ENCODE measurements at regions not wholly inside any gene's neighbourhood (a gene's known extent, or its start where the extent isn't known, plus 50 kb on each side); places are given as distances from the start of the nearest gene placed in this dataset.
"Not testable (repeated sequence)": the region's sequence is repeated elsewhere in the genome, so short reads cannot be mapped to it uniquely, and the experiment has no call there.

- Histone ChIP-seq H3K4me1 (ENCODE audit: control insufficient read depth, insufficient read depth, low read length) (no peaks in the 10 kb centered on the region), H3K27ac (ENCODE audit: low read depth, low read length) (no peak overlapping the region), H3K4me3 (ENCODE audit: low read depth, low read length) (no peak overlapping the region), H3K27me3 (ENCODE audit: control insufficient read depth, insufficient read depth, low read length) (no peaks in the 10 kb centered on the region), H3K36me3 (ENCODE audit: control insufficient read depth, insufficient read depth, low read length) (no peaks in the 10 kb centered on the region), H3K9me3 (ENCODE audit: control insufficient read depth, insufficient read depth, low read length) (no peaks in the 10 kb centered on the region)
- 25% methylated on average over 1 of the region's 3 CpGs for WGBS (ENCODE audit: insufficient coverage)
- DNase-seq (ENCODE audit: low read depth in 4 of 6, low spot score in 6 of 6): peak in 1 of 6 donors; percentile 78
These were observed 184.2 kb upstream of the GPRIN3 start for GRCh38 chr4:89491761-89492160.

GRCh38 chr4:89489921-89490431 lies 182.4 kb upstream of the GPRIN3 start:
- H3K9me3 ChIP-seq (ENCODE audit: control insufficient read depth, insufficient read depth, low read length); H3K27ac ChIP-seq (ENCODE audit: low read depth, low read length); H3K27me3 ChIP-seq (ENCODE audit: control insufficient read depth, insufficient read depth, low read length); DNase-seq (ENCODE audit: low read depth in 4 of 6, low spot score in 6 of 6); H3K36me3 ChIP-seq (ENCODE audit: control insufficient read depth, insufficient read depth, low read length); H3K4me1 ChIP-seq (ENCODE audit: control insufficient read depth, insufficient read depth, low read length); H3K4me3 ChIP-seq (ENCODE audit: low read depth, low read length): not testable (repeated sequence)
- 94% methylated on average over 35 of the region's 35 CpGs for WGBS (ENCODE audit: insufficient coverage)

GRCh38 chr4:89489338-89489771 lies 181.8 kb upstream of the GPRIN3 start:
- Histone ChIP-seq H3K27me3 (ENCODE audit: control insufficient read depth, insufficient read depth, low read length) (no peaks in the 10 kb centered on the region), H3K36me3 (ENCODE audit: control insufficient read depth, insufficient read depth, low read length) (no peaks in the 10 kb centered on the region), H3K9me3 (ENCODE audit: control insufficient read depth, insufficient read depth, low read length) (no peaks in the 10 kb centered on the region), H3K4me1 (ENCODE audit: control insufficient read depth, insufficient read depth, low read length) (no peaks in the 10 kb centered on the region), H3K27ac (ENCODE audit: low read depth, low read length) (no peak overlapping the region), H3K4me3 (ENCODE audit: low read depth, low read length) (no peak overlapping the region)
- WGBS (ENCODE audit: insufficient coverage): 53% methylated on average over 5 of the region's 13 CpGs
- DNase-seq (ENCODE audit: low read depth in 4 of 6, low spot score in 6 of 6): no peak

GRCh38 chr4:89488736-89489135 lies 181.1 kb upstream of the GPRIN3 start:
- DNase-seq (ENCODE audit: low read depth in 4 of 6, low spot score in 6 of 6): peak in 1 of 6 donors; percentile 50
- H3K4me3 ChIP-seq (ENCODE audit: low read depth, low read length): no peak overlapping the region
- no peaks in the 10 kb centered on the region for H3K4me1 ChIP-seq (ENCODE audit: control insufficient read depth, insufficient read depth, low read length)
- H3K27ac ChIP-seq (ENCODE audit: low read depth, low read length): no peak overlapping the region
- WGBS (ENCODE audit: insufficient coverage): no CpG with 5 or more reads among the region's 3 CpGs
- H3K36me3 ChIP-seq (ENCODE audit: control insufficient read depth, insufficient read depth, low read length): no peaks in the 10 kb centered on the region
- H3K27me3 ChIP-seq (ENCODE audit: control insufficient read depth, insufficient read depth, low read length): no peaks in the 10 kb centered on the region
- no peaks in the 10 kb centered on the region for H3K9me3 ChIP-seq (ENCODE audit: control insufficient read depth, insufficient read depth, low read length)

- Histone ChIP-seq H3K4me1 (ENCODE audit: control insufficient read depth, insufficient read depth, low read length) (no peaks in the 10 kb centered on the region), H3K4me3 (ENCODE audit: low read depth, low read length) (no peak overlapping the region), H3K27me3 (ENCODE audit: control insufficient read depth, insufficient read depth, low read length) (no peaks in the 10 kb centered on the region), H3K27ac (ENCODE audit: low read depth, low read length) (no peak overlapping the region), H3K9me3 (ENCODE audit: control insufficient read depth, insufficient read depth, low read length) (no peaks in the 10 kb centered on the region), H3K36me3 (ENCODE audit: control insufficient read depth, insufficient read depth, low read length) (no peaks in the 10 kb centered on the region)
- no peak for DNase-seq (ENCODE audit: low read depth in 4 of 6, low spot score in 6 of 6)
These were observed 179.1 kb upstream of the GPRIN3 start for GRCh38 chr4:89486673-89487072.

GRCh38 chr4:89486042-89486441 lies 178.4 kb upstream of the GPRIN3 start:
- no peaks in the 10 kb centered on the region for H3K27me3 ChIP-seq (ENCODE audit: control insufficient read depth, insufficient read depth, low read length)
- H3K27ac ChIP-seq (ENCODE audit: low read depth, low read length): no peak overlapping the region
- H3K9me3 ChIP-seq (ENCODE audit: control insufficient read depth, insufficient read depth, low read length): no peaks in the 10 kb centered on the region
- H3K36me3 ChIP-seq (ENCODE audit: control insufficient read depth, insufficient read depth, low read length): no peaks in the 10 kb centered on the region
- H3K4me3 ChIP-seq (ENCODE audit: low read depth, low read length): no peak overlapping the region
- H3K4me1 ChIP-seq (ENCODE audit: control insufficient read depth, insufficient read depth, low read length): no peaks in the 10 kb centered on the region
- DNase-seq (ENCODE audit: low read depth in 4 of 6, low spot score in 6 of 6): peak in 5 of 6 donors; percentile 2 to 88 (median 31)
- WGBS (ENCODE audit: insufficient coverage): no CpG with 5 or more reads among the region's 3 CpGs

GRCh38 chr4:89483833-89484232 lies 176.2 kb upstream of the GPRIN3 start:
- 84% methylated on average over 2 of the region's 2 CpGs for WGBS (ENCODE audit: insufficient coverage)

GRCh38 chr4:89482926-89483595 lies 175.5 kb upstream of the GPRIN3 start:
- 100% methylated on average over 4 of the region's 8 CpGs for WGBS (ENCODE audit: insufficient coverage)
- Histone ChIP-seq H3K27ac (ENCODE audit: low read depth, low read length) (no peak overlapping the region), H3K4me3 (ENCODE audit: low read depth, low read length) (no peak overlapping the region), H3K27me3 (ENCODE audit: control insufficient read depth, insufficient read depth, low read length) (no peaks in the 10 kb centered on the region), H3K36me3 (ENCODE audit: control insufficient read depth, insufficient read depth, low read length) (no peaks in the 10 kb centered on the region), H3K4me1 (ENCODE audit: control insufficient read depth, insufficient read depth, low read length) (no peaks in the 10 kb centered on the region), H3K9me3 (ENCODE audit: control insufficient read depth, insufficient read depth, low read length) (no peaks in the 10 kb centered on the region)
- no peak for DNase-seq (ENCODE audit: low read depth in 4 of 6, low spot score in 6 of 6)

More at GRCh38 chr4:89483833-89484232, 176.2 kb upstream of the GPRIN3 start:
- Histone ChIP-seq H3K27ac (ENCODE audit: low read depth, low read length) (no peak overlapping the region), H3K4me3 (ENCODE audit: low read depth, low read length) (no peak overlapping the region), H3K27me3 (ENCODE audit: control insufficient read depth, insufficient read depth, low read length) (no peaks in the 10 kb centered on the region), H3K9me3 (ENCODE audit: control insufficient read depth, insufficient read depth, low read length) (no peaks in the 10 kb centered on the region), H3K36me3 (ENCODE audit: control insufficient read depth, insufficient read depth, low read length) (no peaks in the 10 kb centered on the region), H3K4me1 (ENCODE audit: control insufficient read depth, insufficient read depth, low read length) (no peaks in the 10 kb centered on the region)
- DNase-seq (ENCODE audit: low read depth in 4 of 6, low spot score in 6 of 6): no peak

GRCh38 chr4:89482251-89482650 lies 174.7 kb upstream of the GPRIN3 start:
- H3K4me1 ChIP-seq (ENCODE audit: control insufficient read depth, insufficient read depth, low read length): no peaks in the 10 kb centered on the region
- DNase-seq (ENCODE audit: low read depth in 4 of 6, low spot score in 6 of 6): peak in 2 of 6 donors; percentile 21 to 56
- no peak overlapping the region for H3K4me3 ChIP-seq (ENCODE audit: low read depth, low read length)
- no peaks in the 10 kb centered on the region for H3K27me3 ChIP-seq (ENCODE audit: control insufficient read depth, insufficient read depth, low read length)
- no peaks in the 10 kb centered on the region for H3K36me3 ChIP-seq (ENCODE audit: control insufficient read depth, insufficient read depth, low read length)
- no peak overlapping the region for H3K27ac ChIP-seq (ENCODE audit: low read depth, low read length)
- no peaks in the 10 kb centered on the region for H3K9me3 ChIP-seq (ENCODE audit: control insufficient read depth, insufficient read depth, low read length)

GRCh38 chr4:89469930-89470375 lies 162.4 kb upstream of the GPRIN3 start:
- 88% methylated on average over 4 of the region's 5 CpGs for WGBS (ENCODE audit: insufficient coverage)
- H3K27me3 ChIP-seq (ENCODE audit: control insufficient read depth, insufficient read depth, low read length): no peaks in the 10 kb centered on the region
- H3K4me1 ChIP-seq (ENCODE audit: control insufficient read depth, insufficient read depth, low read length): no peaks in the 10 kb centered on the region
- no peak overlapping the region for H3K4me3 ChIP-seq (ENCODE audit: low read depth, low read length)
- DNase-seq (ENCODE audit: low read depth in 4 of 6, low spot score in 6 of 6): no peak
- H3K9me3 ChIP-seq (ENCODE audit: control insufficient read depth, insufficient read depth, low read length): no peaks in the 10 kb centered on the region
- no peak overlapping the region for H3K27ac ChIP-seq (ENCODE audit: low read depth, low read length)
- no peaks in the 10 kb centered on the region for H3K36me3 ChIP-seq (ENCODE audit: control insufficient read depth, insufficient read depth, low read length)

Measured in spinal cord (tissue), 9 donors.